CD14-positive monocyte (primary cell): ENCODE measurements at regions not wholly inside any gene's neighbourhood (a gene's known extent, or its start where the extent isn't known, plus 50 kb on each side); places are given as distances from the start of the nearest gene placed in this dataset.

Source experiments
- DNase-seq, 3 donors: peaks; one replicate each; pipeline ENCODE4 v3.0.0-alpha.2; 2011 to 2022
- H2AFZ ChIP-seq: 2 replicates; pipeline ENCODE4 v1.6.0; 2012; ENCODE audit warnings: mild to moderate bottlenecking, low read depth, low read length, inconsistent platforms; ENCODE audit not compliant: insufficient read depth, poor library complexity, severe bottlenecking
- H3K27ac ChIP-seq, 2 donors: 1 replicate in 1 of 2; 2 replicates in 1 of 2; pipeline ENCODE4 v1.5.1; 2012 to 2013; ENCODE audit warnings: low read length in 2 of 2, control low read depth in 1 of 2, inconsistent platforms in 1 of 2, low read depth in 1 of 2, mild to moderate bottlenecking in 1 of 2
- H3K27me3 ChIP-seq, 2 donors: one replicate each; pipeline versions ENCODE4 v1.6.0 to v1.6.1; 2011 to 2013; ENCODE audit warnings: low read length in 2 of 2; ENCODE audit not compliant: control insufficient read depth in 2 of 2, insufficient read depth in 2 of 2
- H3K36me3 ChIP-seq, 2 donors: replicated peaks in 1 of 2; 1 replicate in 1 of 2; 2 replicates in 1 of 2; pipeline versions ENCODE4 v1.5.1 to v1.6.1; 2012 to 2013; ENCODE audit warnings: low read length in 2 of 2, control low read depth in 1 of 2, inconsistent platforms in 1 of 2, mild to moderate bottlenecking in 1 of 2; ENCODE audit not compliant: insufficient read depth in 2 of 2, control insufficient read depth in 1 of 2
- H3K4me1 ChIP-seq, 2 donors: 1 replicate in 1 of 2; 2 replicates in 1 of 2; pipeline versions ENCODE4 v1.5.1 to v1.6.1; 2012 to 2013; ENCODE audit warnings: low read length in 2 of 2, control low read depth in 1 of 2, inconsistent platforms in 1 of 2, mild to moderate bottlenecking in 1 of 2, moderate library complexity in 1 of 2; ENCODE audit not compliant: insufficient read depth in 2 of 2, control insufficient read depth in 1 of 2
- H3K4me2 ChIP-seq: replicated peaks from 2 replicates; pipeline ENCODE3; 2012; ENCODE audit warnings: low read length, moderate library complexity, mild to moderate bottlenecking; ENCODE audit not compliant: poor library complexity, severe bottlenecking; ENCODE audit errors: extremely low read depth
- H3K4me3 ChIP-seq, 3 experiments: fragments of 200-600 bp in 1 of 3; sonication (generic) in 1 of 3; replicated peaks in 1 of 3; 1 replicate in 2 of 3; 2 replicates in 1 of 3; pipeline ENCODE4 v1.5.1; 2011 to 2013; ENCODE audit warnings: low read length in 3 of 3, mild to moderate bottlenecking in 3 of 3, control low read depth in 2 of 3, low read depth in 2 of 3, inconsistent platforms in 1 of 3, moderate library complexity in 1 of 3
- H3K79me2 ChIP-seq: 2 replicates; pipeline ENCODE4 v1.6.0; 2012; ENCODE audit warnings: mild to moderate bottlenecking, control low read depth, inconsistent platforms, low read length, moderate library complexity; ENCODE audit not compliant: insufficient read depth
- H3K9ac ChIP-seq: 2 replicates; pipeline ENCODE4 v1.6.0; 2017; ENCODE audit warnings: low read length, mild to moderate bottlenecking; ENCODE audit not compliant: insufficient read depth, poor library complexity, severe bottlenecking
- H3K9me3 ChIP-seq, 2 donors: replicated peaks in 1 of 2; 1 replicate in 1 of 2; 2 replicates in 1 of 2; pipeline versions ENCODE4 v1.5.1 to v1.6.1; 2012 to 2013; ENCODE audit warnings: low read length in 2 of 2, control low read depth in 1 of 2; ENCODE audit not compliant: control insufficient read depth in 1 of 2, insufficient read depth in 1 of 2
- H4K20me1 ChIP-seq: 2 replicates; pipeline ENCODE4 v1.6.0; 2012; ENCODE audit warnings: mild to moderate bottlenecking, low read length, control low read depth, moderate library complexity; ENCODE audit not compliant: insufficient read depth
- H3K27ac Mint-ChIP-seq, 7 donors: one replicate each; pipeline ENCODE4 v1.8.0; 2020; ENCODE audit warnings: mild to moderate bottlenecking in 7 of 7, mixed read lengths in 7 of 7, moderate library complexity in 6 of 7, inconsistent platforms in 2 of 7
- H3K27me3 Mint-ChIP-seq, 3 donors: one replicate each; pipeline ENCODE4 v1.8.0; 2021 to 2022; ENCODE audit warnings: low read depth in 3 of 3, mild to moderate bottlenecking in 3 of 3, mixed read lengths in 3 of 3, moderate library complexity in 3 of 3, inconsistent platforms in 1 of 3
- H3K36me3 Mint-ChIP-seq, 2 donors: one replicate each; pipeline ENCODE4 v1.8.0; 2020; ENCODE audit warnings: mixed read lengths in 2 of 2, inconsistent platforms in 1 of 2, mild to moderate bottlenecking in 1 of 2
- H3K4me1 Mint-ChIP-seq: one replicate; pipeline ENCODE4 v1.8.0; 2020; ENCODE audit warnings: mild to moderate bottlenecking, mixed read lengths
- H3K4me3 Mint-ChIP-seq, 2 donors: one replicate each; pipeline ENCODE4 v1.8.0; 2020; ENCODE audit warnings: mild to moderate bottlenecking in 2 of 2, mixed read lengths in 2 of 2, moderate library complexity in 1 of 2
- H3K9me3 Mint-ChIP-seq, 7 donors: one replicate each; pipeline ENCODE4 v1.8.0; 2020 to 2022; ENCODE audit warnings: mixed read lengths in 7 of 7, mild to moderate bottlenecking in 6 of 7, moderate library complexity in 6 of 7, inconsistent platforms in 2 of 7
- WGBS: methylation state at CpG from one replicate; pipeline ENCODE4 v1.1.5; 2013; ENCODE audit warnings: missing lambda C conversion rate; ENCODE audit not compliant: insufficient coverage; 5-methylcytosine and 5-hydroxymethylcytosine counted together
- intact Hi-C, 2 donors: fragments of 100-400 bp; cut with micrococcal nuclease; formaldehyde crosslinking; loops; one replicate each; pipeline versions ENCODE4 v1.15.0 to v1.15.1; 2023
- TF ChIP-seq, protein P1 (sequence below): fragments of 200-600 bp; IDR thresholded peaks from one replicate; pipeline ENCODE4 v1.8.0; 2022; ENCODE audit warnings: antibody characterized with exemption, mild to moderate bottlenecking

DNA sequence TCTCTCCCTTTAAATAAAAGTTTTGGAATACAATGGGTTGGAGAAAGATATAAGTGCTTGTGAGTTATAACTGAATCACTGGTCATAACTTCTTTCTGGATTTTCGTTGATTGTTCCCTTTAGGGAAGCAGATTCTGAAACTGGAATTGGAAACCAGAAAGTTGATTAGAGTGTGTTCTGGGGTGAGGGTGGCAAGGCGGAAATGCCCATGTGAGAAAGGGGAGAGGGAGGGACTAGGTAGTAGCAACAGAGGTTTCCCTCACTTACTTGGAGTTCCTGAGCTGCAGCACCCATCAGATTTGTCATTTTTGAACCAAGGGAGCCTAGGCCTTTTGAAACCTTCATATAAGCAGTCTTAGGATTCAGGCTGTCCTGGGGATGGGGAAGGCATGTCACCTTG, 453.4 kb downstream of the KCNJ3 start:
- H2AFZ ChIP-seq: no peak overlapping the region
- no peaks in the 10 kb centered on the region for H3K36me3 Mint-ChIP-seq
- no peaks in the 10 kb centered on the region for H3K9me3 ChIP-seq
- H3K27ac Mint-ChIP-seq: no peak overlapping the region
- H3K4me3 ChIP-seq: no peak overlapping the region
- no peak for DNase-seq
- no peaks in the 10 kb centered on the region for H3K27me3 ChIP-seq
- WGBS: 85% methylated on average over 2 of the region's 2 CpGs
- intact Hi-C loops: no loop called here
- no peaks in the 10 kb centered on the region for H3K36me3 ChIP-seq
- H3K4me1 ChIP-seq: no peaks in the 10 kb centered on the region
- no peak overlapping the region for H3K9ac ChIP-seq
- H3K4me3 Mint-ChIP-seq: no peak overlapping the region
- TF ChIP-seq, protein P1, sequence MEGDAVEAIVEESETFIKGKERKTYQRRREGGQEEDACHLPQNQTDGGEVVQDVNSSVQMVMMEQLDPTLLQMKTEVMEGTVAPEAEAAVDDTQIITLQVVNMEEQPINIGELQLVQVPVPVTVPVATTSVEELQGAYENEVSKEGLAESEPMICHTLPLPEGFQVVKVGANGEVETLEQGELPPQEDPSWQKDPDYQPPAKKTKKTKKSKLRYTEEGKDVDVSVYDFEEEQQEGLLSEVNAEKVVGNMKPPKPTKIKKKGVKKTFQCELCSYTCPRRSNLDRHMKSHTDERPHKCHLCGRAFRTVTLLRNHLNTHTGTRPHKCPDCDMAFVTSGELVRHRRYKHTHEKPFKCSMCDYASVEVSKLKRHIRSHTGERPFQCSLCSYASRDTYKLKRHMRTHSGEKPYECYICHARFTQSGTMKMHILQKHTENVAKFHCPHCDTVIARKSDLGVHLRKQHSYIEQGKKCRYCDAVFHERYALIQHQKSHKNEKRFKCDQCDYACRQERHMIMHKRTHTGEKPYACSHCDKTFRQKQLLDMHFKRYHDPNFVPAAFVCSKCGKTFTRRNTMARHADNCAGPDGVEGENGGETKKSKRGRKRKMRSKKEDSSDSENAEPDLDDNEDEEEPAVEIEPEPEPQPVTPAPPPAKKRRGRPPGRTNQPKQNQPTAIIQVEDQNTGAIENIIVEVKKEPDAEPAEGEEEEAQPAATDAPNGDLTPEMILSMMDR: no peak
- H3K4me1 Mint-ChIP-seq: no peaks in the 10 kb centered on the region
- peaks cover 0 to 6% (median 0%) of the 10 kb centered on the region in 7 donors for H3K9me3 Mint-ChIP-seq
- no peaks in the 10 kb centered on the region for H3K79me2 ChIP-seq
- H3K27me3 Mint-ChIP-seq: no peaks in the 10 kb centered on the region
- H3K4me2 ChIP-seq: no peak overlapping the region
- no peak overlapping the region for H3K27ac ChIP-seq
- no peaks in the 10 kb centered on the region for H4K20me1 ChIP-seq

- H3K4me1 Mint-ChIP-seq: no peaks in the 10 kb centered on the region
- H3K27ac Mint-ChIP-seq: no peak overlapping the region
- no peak overlapping the region for H2AFZ ChIP-seq
- no peaks in the 10 kb centered on the region for H3K27me3 Mint-ChIP-seq
- no peak overlapping the region for H3K27ac ChIP-seq
- H3K4me3 ChIP-seq: no peak overlapping the region
- peaks cover 0 to 6% (median 0%) of the 10 kb centered on the region in 7 donors for H3K9me3 Mint-ChIP-seq
- H3K4me1 ChIP-seq: no peaks in the 10 kb centered on the region
- no peaks in the 10 kb centered on the region for H3K36me3 Mint-ChIP-seq
- H4K20me1 ChIP-seq: no peaks in the 10 kb centered on the region
- no peak overlapping the region for H3K4me2 ChIP-seq
- H3K9me3 ChIP-seq: no peaks in the 10 kb centered on the region
- no peaks in the 10 kb centered on the region for H3K27me3 ChIP-seq
- no peak overlapping the region for H3K9ac ChIP-seq
- no peaks in the 10 kb centered on the region for H3K79me2 ChIP-seq
- no peak for DNase-seq
- no peak overlapping the region for H3K4me3 Mint-ChIP-seq
- intact Hi-C loops: no loop called here
- no peaks in the 10 kb centered on the region for H3K36me3 ChIP-seq
- TF ChIP-seq, protein P1: no peak
Observed at GRCh38 chr2:155151472-155151871, 453.0 kb downstream of the KCNJ3 start.
